PC-9 (cell line): ENCODE measurements at regions not wholly inside any gene's neighbourhood (a gene's known extent, or its start where the extent isn't known, plus 50 kb on each side); places are given as distances from the start of the nearest gene placed in this dataset.

Experiments used
- EZH2 ChIP-seq: fragments of 200-600 bp; sonication (generic); IDR thresholded peaks from 2 replicates; pipeline ENCODE4 v1.8.0; 2017; ENCODE audit warnings: antibody characterized with exemption, low read depth
- TF ChIP-seq, protein P1 (sequence below): fragments of 200-600 bp; sonication (generic); conservative IDR thresholded peaks from 2 replicates; pipeline ENCODE4 v1.6.1; 2017; ENCODE audit warnings: mixed run types, antibody characterized with exemption, mild to moderate bottlenecking, moderate library complexity

DNA sequence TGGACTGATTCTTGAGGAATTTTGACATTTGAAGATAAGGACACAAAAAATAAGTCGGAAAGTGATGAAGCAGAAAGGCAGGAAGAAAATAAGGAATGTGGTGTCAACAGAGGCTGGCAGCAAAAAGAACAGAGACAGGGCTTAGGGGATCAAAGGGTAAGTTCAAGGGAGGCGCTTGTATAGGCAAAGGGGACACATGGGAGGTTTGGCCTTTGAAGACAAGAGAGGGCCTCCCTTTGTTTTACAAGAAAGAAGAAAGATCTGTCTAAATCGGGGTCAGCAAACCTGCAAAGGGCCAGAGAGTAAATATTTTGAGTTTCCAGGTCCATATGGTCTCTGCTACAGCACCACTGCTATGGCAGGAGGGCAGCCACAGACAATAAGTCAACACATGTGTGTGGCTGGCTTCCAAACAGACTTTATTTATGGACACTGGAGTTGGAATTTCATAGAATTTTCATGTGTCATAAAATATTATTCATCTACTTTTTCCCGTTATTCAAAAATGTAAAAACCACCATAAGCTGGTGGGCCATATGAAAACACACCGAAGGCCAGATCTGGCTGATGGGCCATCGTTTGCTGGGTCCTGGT lies 112.0 kb upstream of the FBXL7 start:
- TF ChIP-seq, protein P1, sequence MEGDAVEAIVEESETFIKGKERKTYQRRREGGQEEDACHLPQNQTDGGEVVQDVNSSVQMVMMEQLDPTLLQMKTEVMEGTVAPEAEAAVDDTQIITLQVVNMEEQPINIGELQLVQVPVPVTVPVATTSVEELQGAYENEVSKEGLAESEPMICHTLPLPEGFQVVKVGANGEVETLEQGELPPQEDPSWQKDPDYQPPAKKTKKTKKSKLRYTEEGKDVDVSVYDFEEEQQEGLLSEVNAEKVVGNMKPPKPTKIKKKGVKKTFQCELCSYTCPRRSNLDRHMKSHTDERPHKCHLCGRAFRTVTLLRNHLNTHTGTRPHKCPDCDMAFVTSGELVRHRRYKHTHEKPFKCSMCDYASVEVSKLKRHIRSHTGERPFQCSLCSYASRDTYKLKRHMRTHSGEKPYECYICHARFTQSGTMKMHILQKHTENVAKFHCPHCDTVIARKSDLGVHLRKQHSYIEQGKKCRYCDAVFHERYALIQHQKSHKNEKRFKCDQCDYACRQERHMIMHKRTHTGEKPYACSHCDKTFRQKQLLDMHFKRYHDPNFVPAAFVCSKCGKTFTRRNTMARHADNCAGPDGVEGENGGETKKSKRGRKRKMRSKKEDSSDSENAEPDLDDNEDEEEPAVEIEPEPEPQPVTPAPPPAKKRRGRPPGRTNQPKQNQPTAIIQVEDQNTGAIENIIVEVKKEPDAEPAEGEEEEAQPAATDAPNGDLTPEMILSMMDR, result no peak
- no peak for TF ChIP-seq EZH2
